ENCODE measurements at regions not wholly inside any gene's neighbourhood (a gene's known extent, or its start where the extent isn't known, plus 50 kb on each side); places are given as distances from the start of the nearest gene placed in this dataset.

DNA sequence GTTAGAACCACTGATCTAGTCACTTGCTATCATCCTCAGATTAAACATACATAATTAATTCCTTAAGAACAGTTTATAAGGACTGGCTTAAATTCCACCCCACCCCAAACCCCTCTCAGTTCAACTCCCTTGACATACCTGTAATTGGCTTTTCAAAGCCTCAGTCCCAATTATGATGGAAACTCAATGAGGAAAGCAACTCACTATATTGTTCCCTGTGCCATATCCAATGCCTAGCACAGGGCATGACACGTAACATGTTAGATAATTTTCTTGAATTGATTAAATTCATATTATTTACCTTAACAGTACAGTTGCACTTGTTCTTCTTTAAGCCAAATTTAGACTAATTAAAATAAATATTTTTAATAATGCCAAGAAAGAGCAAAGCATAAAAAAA, 465.1 kb upstream of the CHAC2 start:
- H3K9me3 Mint-ChIP-seq, result peaks cover 2% of the 10 kb centered on the region

GRCh38 chr2:53289309-53290006, 478.1 kb upstream of the CHAC2 start:
- no peaks in the 10 kb centered on the region for H3K36me3 ChIP-seq (ENCODE audit: control insufficient read depth, insufficient read depth, low read length)
- no peak for DNase-seq
- no peak overlapping the region for H3K27ac ChIP-seq (ENCODE audit: low read depth, low read length)
- H3K27ac Mint-ChIP-seq, result no peak overlapping the region
- TF ChIP-seq, protein P1, sequence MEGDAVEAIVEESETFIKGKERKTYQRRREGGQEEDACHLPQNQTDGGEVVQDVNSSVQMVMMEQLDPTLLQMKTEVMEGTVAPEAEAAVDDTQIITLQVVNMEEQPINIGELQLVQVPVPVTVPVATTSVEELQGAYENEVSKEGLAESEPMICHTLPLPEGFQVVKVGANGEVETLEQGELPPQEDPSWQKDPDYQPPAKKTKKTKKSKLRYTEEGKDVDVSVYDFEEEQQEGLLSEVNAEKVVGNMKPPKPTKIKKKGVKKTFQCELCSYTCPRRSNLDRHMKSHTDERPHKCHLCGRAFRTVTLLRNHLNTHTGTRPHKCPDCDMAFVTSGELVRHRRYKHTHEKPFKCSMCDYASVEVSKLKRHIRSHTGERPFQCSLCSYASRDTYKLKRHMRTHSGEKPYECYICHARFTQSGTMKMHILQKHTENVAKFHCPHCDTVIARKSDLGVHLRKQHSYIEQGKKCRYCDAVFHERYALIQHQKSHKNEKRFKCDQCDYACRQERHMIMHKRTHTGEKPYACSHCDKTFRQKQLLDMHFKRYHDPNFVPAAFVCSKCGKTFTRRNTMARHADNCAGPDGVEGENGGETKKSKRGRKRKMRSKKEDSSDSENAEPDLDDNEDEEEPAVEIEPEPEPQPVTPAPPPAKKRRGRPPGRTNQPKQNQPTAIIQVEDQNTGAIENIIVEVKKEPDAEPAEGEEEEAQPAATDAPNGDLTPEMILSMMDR (conservative IDR thresholded peaks at IDR 0.05), result no peak
- H3K9me3 ChIP-seq (ENCODE audit: control insufficient read depth, low read length), result no peaks in the 10 kb centered on the region
- no peaks in the 10 kb centered on the region for H3K27me3 Mint-ChIP-seq (ENCODE audit: insufficient read depth)
- H3K4me3 ChIP-seq (ENCODE audit: low read length), result no peak overlapping the region
- no peaks in the 10 kb centered on the region for H3K36me3 Mint-ChIP-seq (ENCODE audit: low read depth)
- no peak overlapping the region for H3K9ac ChIP-seq (ENCODE audit: extremely low read depth, low read length, poor library complexity, severe bottlenecking)
- H3K27me3 ChIP-seq (ENCODE audit: control insufficient read depth, insufficient read depth, low read length, poor library complexity, severe bottlenecking), result no peaks in the 10 kb centered on the region
- no peaks in the 10 kb centered on the region for H3K9me3 Mint-ChIP-seq
- H3K4me1 ChIP-seq (ENCODE audit: control insufficient read depth, insufficient read depth, low read length), result no peaks in the 10 kb centered on the region
- H3K4me1 Mint-ChIP-seq, result no peaks in the 10 kb centered on the region
- no peak overlapping the region for H3K4me3 Mint-ChIP-seq

More for the DNA sequence above, 465.1 kb upstream of the CHAC2 start:
- no peak overlapping the region for H3K27ac ChIP-seq (ENCODE audit: low read depth, low read length)
- H3K36me3 Mint-ChIP-seq (ENCODE audit: low read depth), result no peaks in the 10 kb centered on the region
- H3K27me3 ChIP-seq (ENCODE audit: control insufficient read depth, insufficient read depth, low read length, poor library complexity, severe bottlenecking), result no peaks in the 10 kb centered on the region
- H3K4me1 ChIP-seq (ENCODE audit: control insufficient read depth, insufficient read depth, low read length), result no peaks in the 10 kb centered on the region
- no peak overlapping the region for H3K27ac Mint-ChIP-seq
- no peak for DNase-seq
- H3K36me3 ChIP-seq (ENCODE audit: control insufficient read depth, insufficient read depth, low read length), result no peaks in the 10 kb centered on the region
- TF ChIP-seq, protein P1 (conservative IDR thresholded peaks at IDR 0.05), result no peak
- WGBS, 2 experiments (ENCODE audit: insufficient coverage in 1 of 2, insufficient read length in 1 of 2), result 80% methylated on average over 1 of the region's 1 CpG; no CpG with 5 or more reads in 1 of the 2 experiments
- H3K27me3 Mint-ChIP-seq (ENCODE audit: insufficient read depth), result no peaks in the 10 kb centered on the region
- no peak overlapping the region for H3K9ac ChIP-seq (ENCODE audit: extremely low read depth, low read length, poor library complexity, severe bottlenecking)
- H3K4me1 Mint-ChIP-seq, result no peaks in the 10 kb centered on the region
- no peak overlapping the region for H3K4me3 Mint-ChIP-seq
- H3K9me3 ChIP-seq (ENCODE audit: control insufficient read depth, low read length), result no peaks in the 10 kb centered on the region
- H3K4me3 ChIP-seq (ENCODE audit: low read length), result no peak overlapping the region

DNA sequence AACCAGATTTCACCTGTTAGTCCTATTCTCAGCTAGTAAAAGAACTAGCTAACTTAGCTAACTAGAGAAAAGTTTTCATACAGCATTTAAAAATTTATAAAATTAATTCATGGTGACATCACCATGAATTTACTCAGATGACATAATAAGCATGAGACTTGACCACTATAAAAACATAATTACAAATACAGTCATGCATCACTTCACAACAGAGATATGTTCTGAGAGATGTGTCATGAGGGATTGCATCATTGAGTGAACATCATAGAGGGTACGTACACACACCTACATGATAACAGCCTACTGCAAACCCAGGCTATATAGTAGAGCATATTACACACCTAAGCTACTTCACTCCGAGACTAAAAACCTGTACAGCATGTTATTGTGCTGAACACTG, 481.3 kb upstream of the CHAC2 start:
- H3K4me3 Mint-ChIP-seq, result no peak overlapping the region
- H3K27ac Mint-ChIP-seq, result no peak overlapping the region
- H3K4me1 Mint-ChIP-seq, result no peaks in the 10 kb centered on the region
- no peaks in the 10 kb centered on the region for H3K27me3 Mint-ChIP-seq (ENCODE audit: insufficient read depth)
- H3K9me3 ChIP-seq (ENCODE audit: control insufficient read depth, low read length), result no peaks in the 10 kb centered on the region
- H3K27ac ChIP-seq (ENCODE audit: low read depth, low read length), result no peak overlapping the region
- H3K4me1 ChIP-seq (ENCODE audit: control insufficient read depth, insufficient read depth, low read length), result no peaks in the 10 kb centered on the region
- no peak overlapping the region for H3K9ac ChIP-seq (ENCODE audit: extremely low read depth, low read length, poor library complexity, severe bottlenecking)
- DNase-seq, result no peak
- no peaks in the 10 kb centered on the region for H3K9me3 Mint-ChIP-seq
- no peaks in the 10 kb centered on the region for H3K36me3 Mint-ChIP-seq (ENCODE audit: low read depth)
- no peak overlapping the region for H3K4me3 ChIP-seq (ENCODE audit: low read length)
- TF ChIP-seq, protein P1 (conservative IDR thresholded peaks at IDR 0.05), result no peak
- no peaks in the 10 kb centered on the region for H3K27me3 ChIP-seq (ENCODE audit: control insufficient read depth, insufficient read depth, low read length, poor library complexity, severe bottlenecking)
- H3K36me3 ChIP-seq (ENCODE audit: control insufficient read depth, insufficient read depth, low read length), result no peaks in the 10 kb centered on the region
- 84% methylated on average over 2 of the region's 2 CpGs; no CpG with 5 or more reads in 1 of the 2 experiments for WGBS, 2 experiments (ENCODE audit: insufficient coverage in 1 of 2, insufficient read length in 1 of 2)
